ES-I3 (cell line): ENCODE measurements at regions not wholly inside any gene's neighbourhood (a gene's known extent, or its start where the extent isn't known, plus 50 kb on each side); places are given as distances from the start of the nearest gene placed in this dataset.

Experiments used
- H3K36me3 ChIP-seq: 2 replicates; pipeline ENCODE4 v1.6.1; 2013; ENCODE audit warnings: mild to moderate bottlenecking, low read length, control low read depth, moderate library complexity; ENCODE audit not compliant: insufficient read depth
- H3K4me1 ChIP-seq: 2 replicates; pipeline ENCODE4 v1.6.1; 2013; ENCODE audit warnings: mild to moderate bottlenecking, control low read depth, low read length; ENCODE audit not compliant: insufficient read depth
- H3K9ac ChIP-seq: 2 replicates; pipeline ENCODE4 v1.6.1; 2013; ENCODE audit warnings: low read depth, mild to moderate bottlenecking, low read length, moderate library complexity
- H3K9me3 ChIP-seq: 2 replicates; pipeline ENCODE4 v1.6.1; 2013; ENCODE audit warnings: mild to moderate bottlenecking, low read length, moderate library complexity; ENCODE audit not compliant: control insufficient read depth, insufficient read depth

DNA sequence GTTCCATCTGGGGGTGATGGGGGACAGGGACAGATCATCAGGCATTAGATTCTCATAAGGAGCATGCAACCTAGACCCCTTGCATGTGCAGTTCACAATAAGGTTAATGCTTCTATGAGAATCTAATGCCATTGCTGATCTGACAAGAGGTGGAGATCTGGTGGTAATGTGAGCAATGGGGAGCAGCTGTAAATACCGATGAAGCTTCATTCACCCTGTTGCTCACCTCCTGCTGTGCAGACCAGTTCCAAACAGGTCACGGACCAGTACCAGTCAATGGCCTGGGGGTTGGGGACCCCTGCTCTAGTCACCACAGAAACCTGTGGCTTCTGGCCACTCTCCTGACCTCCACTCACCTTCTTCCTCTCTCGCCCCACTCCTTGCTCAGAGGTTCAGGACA, 229.9 kb downstream of the PTPRU start:
- Histone ChIP-seq H3K9me3 (no peaks in the 10 kb centered on the region; the same call in 1 of the 2 replicates), H3K36me3 (no peaks in the 10 kb centered on the region; the same call in 1 of the 2 replicates), H3K4me1 (no peaks in the 10 kb centered on the region), H3K9ac (no peak overlapping the region)

DNA sequence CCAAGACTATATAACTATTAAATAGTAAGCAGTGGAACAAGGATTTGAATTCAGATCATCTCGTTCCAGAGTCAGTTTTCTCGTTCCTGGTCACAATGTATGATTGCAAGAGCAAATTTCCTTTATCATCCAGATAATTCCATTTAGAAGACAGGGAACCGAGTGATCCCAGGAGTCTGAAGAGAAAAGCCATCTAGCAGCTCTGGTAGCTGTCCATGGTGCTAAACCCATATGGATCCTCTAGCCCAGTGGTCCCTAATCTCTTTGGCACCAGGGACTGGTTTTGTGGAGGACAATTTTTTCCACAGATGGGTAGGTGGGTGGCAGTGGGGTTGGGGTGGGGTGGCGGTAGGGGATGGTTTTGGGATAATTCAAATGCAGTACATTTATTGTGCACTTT, 229.4 kb downstream of the PTPRU start:
- Histone ChIP-seq H3K4me1 (no peaks in the 10 kb centered on the region), H3K36me3 (no peaks in the 10 kb centered on the region; the same call in 1 of the 2 replicates), H3K9me3 (no peaks in the 10 kb centered on the region; the same call in 1 of the 2 replicates), H3K9ac (no peak overlapping the region)

DNA sequence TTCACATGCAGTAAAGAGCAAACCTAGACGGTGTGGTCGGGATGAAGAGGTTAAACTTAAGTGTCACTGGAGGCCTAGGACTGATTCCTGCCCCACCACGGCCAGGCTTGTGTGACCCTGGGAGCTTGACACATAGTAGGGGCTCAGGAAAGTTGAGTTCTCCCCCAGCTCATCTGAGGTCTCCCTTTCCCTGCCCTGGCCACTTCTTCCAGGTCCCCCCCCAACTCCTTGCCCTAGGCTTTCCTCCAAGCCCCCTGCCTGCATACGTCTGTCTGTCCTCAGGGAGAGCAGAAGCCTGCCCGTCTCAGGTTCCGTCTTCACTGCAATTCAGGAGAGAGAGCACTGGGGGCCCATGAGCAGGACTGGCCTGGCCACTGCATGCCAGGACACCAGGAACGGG, 225.8 kb downstream of the PTPRU start:
- H3K36me3 ChIP-seq: no peaks in the 10 kb centered on the region; the same call in 1 of the 2 replicates
- H3K9ac ChIP-seq: no peak overlapping the region
- H3K9me3 ChIP-seq: no peaks in the 10 kb centered on the region; the same call in 1 of the 2 replicates
- H3K4me1 ChIP-seq: peaks cover 7% of the 10 kb centered on the region; the same call in 1 of the 2 replicates

DNA sequence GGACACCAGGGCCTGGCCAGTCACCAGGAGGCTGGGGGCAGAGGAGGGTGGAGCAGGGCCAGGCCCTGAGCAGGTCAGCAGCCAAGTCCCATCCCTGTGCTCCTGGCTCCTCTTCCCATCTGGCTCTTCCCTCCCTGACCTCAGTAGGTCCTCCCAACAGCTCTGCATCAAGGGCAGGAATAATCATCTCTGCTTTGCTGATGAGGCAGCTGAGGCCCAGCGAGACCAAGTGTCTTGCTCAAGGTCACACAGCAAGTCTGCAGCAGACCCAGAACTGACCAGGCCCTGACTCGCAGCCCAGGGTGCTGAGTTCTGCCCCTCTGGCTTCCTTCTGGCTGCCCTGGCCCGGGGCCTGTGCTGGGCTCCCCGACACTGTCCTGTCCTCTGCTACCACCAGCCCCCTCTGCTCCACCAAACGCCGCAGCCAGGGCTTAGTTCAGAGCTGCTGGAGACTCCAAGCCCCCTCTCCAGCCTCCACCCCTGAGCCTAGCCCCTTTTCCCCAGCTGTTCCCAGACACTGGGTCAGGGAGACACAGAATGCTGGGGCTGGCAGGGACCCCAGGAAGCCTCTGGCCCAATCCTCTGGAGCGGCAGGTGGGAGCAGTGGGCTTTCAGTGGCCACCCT, 224.9 kb downstream of the PTPRU start:
- peaks cover 7% of the 10 kb centered on the region; the same call in 1 of the 2 replicates for H3K4me1 ChIP-seq

DNA sequence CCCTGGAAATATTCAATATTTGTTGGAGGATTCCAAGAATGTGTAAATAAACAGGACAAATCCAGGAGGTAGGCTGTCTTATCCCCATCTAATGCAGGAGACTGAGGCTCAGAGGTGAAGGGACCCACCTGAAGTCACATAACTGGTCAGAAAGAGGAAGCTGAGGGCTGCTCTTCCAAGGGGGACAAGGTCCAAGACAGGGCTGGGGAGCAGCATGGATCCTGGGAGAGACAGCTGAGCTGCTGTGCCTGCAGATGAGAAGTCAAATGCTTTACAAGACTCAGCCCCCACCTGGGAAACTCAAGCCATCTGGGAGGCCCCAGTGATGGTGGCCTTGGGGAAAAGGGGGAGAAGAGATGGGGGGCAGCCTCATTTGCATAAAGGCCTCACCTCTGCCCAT, 224.4 kb downstream of the PTPRU start:
- H3K9me3 ChIP-seq: peaks cover 3% of the 10 kb centered on the region; the same call in 1 of the 2 replicates
- peaks cover 7% of the 10 kb centered on the region; the same call in 1 of the 2 replicates for H3K4me1 ChIP-seq
- H3K36me3 ChIP-seq: no peaks in the 10 kb centered on the region; the same call in 1 of the 2 replicates
- H3K9ac ChIP-seq: no peak overlapping the region

More for the DNA sequence above, 224.9 kb downstream of the PTPRU start:
- peaks cover 3% of the 10 kb centered on the region; the same call in 1 of the 2 replicates for H3K9me3 ChIP-seq
- H3K36me3 ChIP-seq: no peaks in the 10 kb centered on the region; the same call in 1 of the 2 replicates
- H3K9ac ChIP-seq: no peak overlapping the region

DNA sequence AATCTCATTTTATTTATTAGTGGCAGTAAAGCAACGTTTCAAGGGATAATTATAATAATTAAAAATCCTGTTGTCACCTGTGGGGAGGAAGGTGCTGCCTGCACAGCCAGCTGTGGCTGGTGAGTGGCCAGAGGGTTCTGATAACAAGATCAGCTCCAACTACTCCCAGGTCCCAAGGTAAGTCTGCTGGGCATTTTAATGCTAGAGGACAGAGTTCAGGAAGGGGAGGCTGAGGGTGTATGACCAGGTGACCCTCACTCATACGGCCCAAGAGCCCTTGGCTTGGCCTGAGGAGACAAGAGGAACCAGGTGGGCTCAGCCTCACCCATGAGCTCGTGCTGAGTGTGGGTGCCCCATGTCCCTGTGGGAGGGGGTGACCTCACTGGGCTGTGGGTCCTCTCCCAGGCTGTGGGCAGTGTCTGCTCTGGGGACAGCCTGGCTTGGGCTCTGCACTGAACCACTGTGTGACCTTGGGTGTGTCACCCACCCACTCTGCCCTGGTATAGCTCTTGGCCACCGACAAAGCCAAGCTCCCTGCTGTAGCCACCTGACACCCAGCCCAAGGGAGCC, 223.8 kb downstream of the PTPRU start:
- H3K9me3 ChIP-seq: peaks cover 3% of the 10 kb centered on the region; the same call in 1 of the 2 replicates
- peaks cover 7% of the 10 kb centered on the region; the same call in 1 of the 2 replicates for H3K4me1 ChIP-seq
- H3K9ac ChIP-seq: no peak overlapping the region
- H3K36me3 ChIP-seq: no peaks in the 10 kb centered on the region; the same call in 1 of the 2 replicates

DNA sequence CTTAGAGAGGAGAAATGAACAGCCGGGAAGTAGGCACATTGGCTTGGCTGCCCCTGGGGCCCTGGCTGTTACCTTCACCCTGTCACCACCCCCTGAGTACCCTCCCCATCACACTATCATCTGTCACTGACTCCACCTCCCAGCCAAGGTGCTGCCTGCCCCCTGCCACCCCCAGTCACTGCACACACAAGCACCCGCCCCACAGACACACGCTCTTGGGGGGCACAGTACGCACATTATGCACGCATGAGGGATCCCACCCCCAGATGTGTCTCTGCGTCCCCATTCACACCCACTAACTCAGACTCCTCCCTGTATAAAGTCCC, 223.3 kb downstream of the PTPRU start:
- Histone ChIP-seq H3K9ac (no peak overlapping the region), H3K9me3 (peaks cover 3% of the 10 kb centered on the region; the same call in 1 of the 2 replicates), H3K4me1 (peaks cover 7% of the 10 kb centered on the region; the same call in 1 of the 2 replicates), H3K36me3 (no peaks in the 10 kb centered on the region)

DNA sequence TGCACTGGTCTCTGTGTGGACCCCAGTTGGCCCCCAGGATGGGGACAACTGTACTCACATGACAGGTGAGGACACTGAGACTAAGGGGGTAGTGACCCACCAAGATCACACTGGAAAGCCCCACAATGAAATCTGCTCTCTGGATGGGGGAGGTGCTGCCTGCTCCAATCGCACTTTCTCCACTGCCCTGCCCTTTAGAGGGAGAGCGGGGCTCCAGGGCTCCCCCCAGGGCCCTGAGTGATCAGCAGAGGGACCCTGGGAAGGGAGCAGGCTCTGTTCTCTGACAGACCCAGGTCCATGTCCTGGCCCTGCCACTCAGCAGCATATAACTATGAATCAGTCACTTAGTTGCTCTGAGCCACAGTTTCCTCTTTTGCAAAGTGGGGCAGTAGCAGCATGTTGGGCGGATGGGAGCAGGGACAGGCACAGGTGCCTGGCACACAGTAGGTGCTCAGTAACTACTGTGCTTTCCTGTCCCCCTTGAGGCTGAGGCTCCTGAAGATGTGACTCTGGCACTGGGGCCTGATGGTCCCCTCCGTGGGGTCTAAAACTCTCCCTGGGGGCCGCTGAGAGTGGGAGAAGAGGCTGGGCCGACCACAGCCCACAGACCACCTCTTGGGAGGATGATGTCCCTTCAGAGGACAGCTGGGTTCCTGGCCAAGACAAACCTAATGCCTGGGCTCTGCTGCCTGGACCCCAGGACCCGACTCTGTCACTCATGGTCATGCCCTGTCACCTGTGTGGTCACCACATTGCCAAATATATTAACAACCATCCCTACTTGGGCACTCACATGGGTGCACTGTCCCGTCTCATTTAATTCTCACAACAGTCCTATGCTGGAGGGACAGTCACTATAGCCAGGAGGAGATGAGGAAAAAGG, 222.7 kb downstream of the PTPRU start:
- no peak overlapping the region for H3K9ac ChIP-seq
- H3K36me3 ChIP-seq: no peaks in the 10 kb centered on the region
- peaks cover 7% of the 10 kb centered on the region; the same call in 1 of the 2 replicates for H3K4me1 ChIP-seq
- peaks cover 3% of the 10 kb centered on the region; the same call in 1 of the 2 replicates for H3K9me3 ChIP-seq

DNA sequence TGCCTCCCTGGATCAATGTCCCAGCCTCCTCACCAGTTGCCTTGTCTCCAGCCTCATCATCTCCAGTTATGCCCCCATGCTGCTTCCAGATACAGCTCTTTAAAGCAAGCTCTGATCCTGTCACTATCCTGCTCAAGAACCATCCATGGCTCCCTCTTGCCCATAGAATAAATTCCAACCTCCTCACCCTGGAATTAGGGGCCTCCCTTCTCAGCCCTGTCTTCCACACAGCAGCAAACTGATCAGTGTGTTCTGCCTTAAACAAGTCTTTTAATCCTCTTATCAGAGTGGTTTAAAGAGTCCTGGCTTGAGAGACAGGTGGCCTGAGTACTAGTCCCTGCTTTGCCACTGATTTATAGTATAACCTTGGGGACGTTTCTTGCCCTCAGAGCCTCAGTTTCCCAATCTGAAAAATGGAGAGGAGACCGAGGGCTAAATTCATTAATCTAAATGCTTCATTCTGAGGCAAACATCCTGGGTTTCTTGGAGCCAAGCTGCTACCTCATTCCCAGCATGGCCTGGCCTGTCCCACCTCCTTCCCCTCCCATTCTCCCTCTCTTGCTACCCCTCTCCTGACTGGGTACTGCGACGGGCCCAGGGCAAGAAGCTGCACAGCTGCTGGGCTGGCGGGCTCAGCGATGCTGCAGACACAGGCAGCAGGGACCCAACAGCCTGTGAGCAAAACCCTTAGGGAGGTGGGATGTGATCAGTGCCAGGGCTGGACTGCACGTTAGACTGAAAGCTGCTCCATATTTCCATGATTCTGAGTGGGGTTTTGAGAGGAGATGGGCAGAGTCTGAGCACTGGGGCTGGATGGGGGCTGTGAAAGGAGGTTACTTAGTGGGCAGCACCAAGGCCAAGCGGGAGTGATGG, 221.4 kb downstream of the PTPRU start:
- H3K9ac ChIP-seq: no peak overlapping the region
- no peaks in the 10 kb centered on the region for H3K36me3 ChIP-seq
- peaks cover 3% of the 10 kb centered on the region; the same call in 1 of the 2 replicates for H3K9me3 ChIP-seq
- H3K4me1 ChIP-seq: peaks cover 10% of the 10 kb centered on the region; the same call in 1 of the 2 replicates

DNA sequence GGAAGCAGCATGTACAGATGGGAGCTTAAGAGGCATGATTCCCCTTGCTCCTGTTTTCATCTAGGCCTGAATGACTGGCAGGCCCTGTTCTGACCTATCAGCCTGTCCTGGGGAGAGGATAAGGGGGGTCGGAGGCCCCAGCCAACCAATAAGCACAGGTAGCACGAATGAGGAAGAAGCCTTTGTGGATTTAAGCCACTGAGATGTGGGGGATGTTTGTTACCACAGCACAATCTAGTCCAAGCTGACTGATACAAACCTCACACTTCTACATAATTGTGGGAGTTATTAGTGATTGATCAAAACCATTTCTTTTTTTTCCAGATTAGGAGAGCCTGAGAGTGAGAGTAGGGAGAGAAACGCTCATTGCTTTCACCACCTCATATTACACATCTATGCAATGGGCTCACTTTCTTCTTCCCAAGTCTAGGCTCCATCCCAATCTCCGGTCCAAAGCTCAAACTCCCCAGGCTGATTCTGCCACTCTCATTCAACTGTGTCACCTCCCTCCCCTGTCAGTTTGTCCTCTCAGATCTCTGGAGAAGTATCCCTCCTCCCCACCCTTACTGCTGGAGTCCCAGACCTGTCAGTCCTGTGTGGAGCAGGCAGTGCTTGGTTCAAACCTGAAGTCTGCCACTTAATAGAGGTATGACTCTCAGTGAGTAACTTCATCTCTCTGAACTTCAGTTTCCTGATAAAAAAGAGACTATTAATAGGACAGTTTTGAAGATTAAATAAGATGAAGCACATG, 220.5 kb downstream of the PTPRU start:
- peaks cover 10% of the 10 kb centered on the region; the same call in 1 of the 2 replicates for H3K4me1 ChIP-seq
- peaks cover 3% of the 10 kb centered on the region; the same call in 1 of the 2 replicates for H3K9me3 ChIP-seq
- no peak overlapping the region for H3K9ac ChIP-seq

DNA sequence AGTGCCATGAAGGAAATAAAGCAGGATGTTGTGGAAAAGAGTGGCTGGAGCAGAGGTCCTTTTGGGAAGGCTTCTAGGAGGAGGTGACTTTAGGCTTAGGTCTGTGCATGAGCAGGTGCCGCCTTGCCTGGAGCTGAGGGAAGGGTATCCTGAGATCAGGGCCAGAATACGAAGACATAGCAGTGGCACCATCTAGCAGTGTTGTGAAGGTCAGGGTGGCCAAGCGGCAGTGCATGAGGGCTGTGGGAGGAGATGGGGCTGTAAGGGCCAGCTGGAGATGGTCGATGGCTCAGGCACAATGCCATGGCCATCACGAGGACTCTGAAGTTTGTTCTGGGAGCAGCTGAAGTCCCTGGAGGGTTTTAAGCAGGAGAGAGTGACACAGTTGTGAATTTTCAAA, 219.5 kb downstream of the PTPRU start:
- Histone ChIP-seq H3K9ac (no peak overlapping the region), H3K36me3 (no peaks in the 10 kb centered on the region), H3K9me3 (peaks cover 3% of the 10 kb centered on the region; the same call in 1 of the 2 replicates), H3K4me1 (peaks cover 10% of the 10 kb centered on the region; the same call in 1 of the 2 replicates)

More for the DNA sequence above, 220.5 kb downstream of the PTPRU start:
- H3K36me3 ChIP-seq: no peaks in the 10 kb centered on the region

DNA sequence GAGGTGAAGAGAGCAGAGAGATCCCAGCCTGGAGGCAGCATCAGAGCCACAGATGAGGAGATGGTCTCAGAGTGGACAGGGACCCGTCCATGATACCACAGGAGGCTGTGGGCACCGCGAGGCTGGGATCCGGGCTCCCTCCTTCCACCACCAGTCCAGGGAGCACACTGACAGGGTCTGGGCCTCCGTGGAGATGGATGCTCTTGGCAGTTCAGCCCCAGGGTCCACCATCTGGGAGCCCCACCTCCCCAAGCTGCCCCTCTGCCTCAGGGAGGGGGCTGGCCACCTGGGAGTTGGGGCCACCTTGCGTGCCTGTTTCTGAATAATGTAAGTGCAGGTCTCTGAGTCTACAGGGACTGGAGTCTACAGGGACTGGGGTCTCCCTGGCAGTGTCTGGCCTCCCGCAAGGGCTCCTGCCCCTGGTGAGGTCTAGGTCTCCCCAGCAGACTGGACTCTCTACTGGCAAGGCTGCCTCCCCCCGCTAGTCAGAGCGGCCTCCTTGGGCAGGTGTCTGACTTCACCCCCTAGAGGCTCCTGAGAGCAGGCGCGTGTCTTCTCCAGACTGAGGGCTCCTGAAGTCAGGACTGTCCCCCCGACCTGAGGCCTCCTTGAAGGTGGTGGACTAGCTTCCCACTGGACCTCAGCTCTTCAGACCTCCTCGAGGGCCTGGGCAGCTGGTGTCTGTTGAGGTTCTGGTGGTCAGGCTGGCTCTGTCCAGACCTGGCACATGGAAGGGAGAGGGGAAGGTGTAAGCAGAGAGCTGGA, 218.5 kb downstream of the PTPRU start:
- Histone ChIP-seq H3K36me3 (no peaks in the 10 kb centered on the region), H3K9me3 (peaks cover 3% of the 10 kb centered on the region; the same call in 1 of the 2 replicates), H3K9ac (no peak overlapping the region), H3K4me1 (peaks cover 10% of the 10 kb centered on the region; the same call in 1 of the 2 replicates)
